H9 (cell line): ENCODE measurements at regions not wholly inside any gene's neighbourhood (a gene's known extent, or its start where the extent isn't known, plus 50 kb on each side); places are given as distances from the start of the nearest gene placed in this dataset.

Experiments used
- DNase-seq: peaks from one replicate; pipeline ENCODE4 v3.0.0-alpha.2; 2017
- H2AFZ ChIP-seq: one replicate; pipeline ENCODE4 v1.6.1; 2013; ENCODE audit warnings: mild to moderate bottlenecking, low read length, control low read depth, moderate library complexity
- H2AK5ac ChIP-seq: 2 replicates; pipeline ENCODE4 v1.6.1; 2013; ENCODE audit warnings: low read length, control low read depth, mixed read lengths; ENCODE audit not compliant: insufficient read length
- H2BK120ac ChIP-seq: one replicate; pipeline ENCODE4 v1.6.1; 2013; ENCODE audit warnings: low read depth, mild to moderate bottlenecking, low read length, control low read depth, inconsistent platforms; ENCODE audit not compliant: poor library complexity, severe bottlenecking
- H2BK12ac ChIP-seq: 2 replicates; pipeline ENCODE4 v1.6.1; 2013; ENCODE audit warnings: low read length, control low read depth, mixed read lengths, low read depth; ENCODE audit not compliant: insufficient read length
- H2BK15ac ChIP-seq: 2 replicates; pipeline ENCODE4 v1.6.1; 2013; ENCODE audit warnings: low read depth, low read length, control low read depth
- H2BK20ac ChIP-seq: one replicate; pipeline ENCODE4 v1.6.1; 2013; ENCODE audit warnings: low read depth, mild to moderate bottlenecking, low read length, control low read depth, inconsistent platforms; ENCODE audit not compliant: poor library complexity, severe bottlenecking
- H2BK5ac ChIP-seq: 2 replicates; pipeline ENCODE4 v1.6.1; 2013; ENCODE audit warnings: low read length, control low read depth, mixed read lengths; ENCODE audit not compliant: insufficient read length
- H3K14ac ChIP-seq: 2 replicates; pipeline ENCODE4 v1.6.1; 2013; ENCODE audit warnings: low read length, control low read depth; ENCODE audit not compliant: insufficient read depth
- H3K18ac ChIP-seq: 2 replicates; pipeline ENCODE4 v1.6.1; 2013; ENCODE audit warnings: low read depth, mild to moderate bottlenecking, mixed read lengths, low read length, control low read depth; ENCODE audit not compliant: insufficient read length
- H3K23ac ChIP-seq: 2 replicates; pipeline ENCODE4 v1.6.1; 2013; ENCODE audit warnings: low read length, control low read depth, mixed read lengths, low read depth; ENCODE audit not compliant: insufficient read length
- H3K23me2 ChIP-seq: 2 replicates; pipeline ENCODE4 v1.6.1; 2013; ENCODE audit warnings: low read depth, mild to moderate bottlenecking, mixed read lengths, low read length, control low read depth; ENCODE audit not compliant: insufficient read length, poor library complexity, severe bottlenecking
- H3K27ac ChIP-seq: 2 replicates; pipeline ENCODE4 v1.5.1; 2013; ENCODE audit warnings: low read length, control low read depth, mixed read lengths, low read depth; ENCODE audit not compliant: insufficient read length
- H3K27me3 ChIP-seq: 2 replicates; pipeline ENCODE4 v1.6.1; 2013; ENCODE audit warnings: low read length, control low read depth, inconsistent platforms; ENCODE audit not compliant: insufficient read depth
- H3K4ac ChIP-seq: 2 replicates; pipeline ENCODE4 v1.6.1; 2013; ENCODE audit warnings: low read depth, mild to moderate bottlenecking, control low read depth, inconsistent platforms, low read length, moderate library complexity
- H3K4me1 ChIP-seq: 2 replicates; pipeline ENCODE4 v1.6.1; 2013; ENCODE audit warnings: low read length, control low read depth, inconsistent platforms; ENCODE audit not compliant: insufficient read depth
- H3K4me2 ChIP-seq: 2 replicates; pipeline ENCODE4 v1.6.1; 2013; ENCODE audit warnings: low read length, control low read depth, mixed read lengths; ENCODE audit not compliant: insufficient read length, insufficient read depth
- H3K56ac ChIP-seq: 2 replicates; pipeline ENCODE4 v1.6.1; 2013; ENCODE audit warnings: low read depth, mild to moderate bottlenecking, mixed read lengths, low read length, control low read depth; ENCODE audit not compliant: insufficient read length
- H3K79me1 ChIP-seq: 2 replicates; pipeline ENCODE4 v1.6.1; 2013; ENCODE audit warnings: low read depth, mild to moderate bottlenecking, moderate library complexity, low read length, control low read depth, inconsistent platforms; ENCODE audit not compliant: insufficient read depth, poor library complexity, severe bottlenecking
- H3K79me2 ChIP-seq: 2 replicates; pipeline ENCODE4 v1.6.1; 2013; ENCODE audit warnings: low read length, control low read depth, inconsistent platforms; ENCODE audit not compliant: insufficient read depth
- H3K9ac ChIP-seq: 2 replicates; pipeline ENCODE4 v1.6.1; 2013; ENCODE audit warnings: low read length, control low read depth, mixed read lengths; ENCODE audit not compliant: insufficient read length; ENCODE audit errors: extremely low read depth
- H3K9me3 ChIP-seq: one replicate; pipeline ENCODE4 v1.6.1; 2013; ENCODE audit warnings: low read depth, low read length, inconsistent platforms; ENCODE audit not compliant: control insufficient read depth
- H3T11ph ChIP-seq: one replicate; pipeline ENCODE4 v1.6.1; 2013; ENCODE audit warnings: mild to moderate bottlenecking, low read length, control low read depth, inconsistent platforms
- H4K20me1 ChIP-seq: one replicate; pipeline ENCODE4 v1.6.1; 2013; ENCODE audit not compliant: control insufficient read depth, insufficient read length, insufficient read depth
- H4K5ac ChIP-seq: 2 replicates; pipeline ENCODE4 v1.6.1; 2013; ENCODE audit warnings: low read depth, mild to moderate bottlenecking, mixed read lengths, low read length, control low read depth; ENCODE audit not compliant: insufficient read length
- H4K8ac ChIP-seq: replicated peaks from 2 replicates; pipeline ENCODE4 v1.6.1; 2013; ENCODE audit warnings: low read length, control low read depth, mixed read lengths, low read depth; ENCODE audit not compliant: insufficient read length
- H4K91ac ChIP-seq: 2 replicates; pipeline ENCODE4 v1.6.1; 2013; ENCODE audit warnings: low read depth, mild to moderate bottlenecking, moderate library complexity, mixed read lengths, low read length, control low read depth; ENCODE audit not compliant: insufficient read length
- H3K27ac Mint-ChIP-seq, 3 experiments: 2 replicates in 2 of 3; 3 replicates in 1 of 3; pipeline ENCODE4 v1.8.0; 2020 to 2021; ENCODE audit warnings: mixed read lengths in 3 of 3, mild to moderate bottlenecking in 1 of 3, moderate library complexity in 1 of 3
- H3K27me3 Mint-ChIP-seq: 2 replicates; pipeline ENCODE4 v1.8.0; 2021; ENCODE audit warnings: low read depth, mild to moderate bottlenecking, moderate library complexity, mixed read lengths
- H3K36me3 Mint-ChIP-seq, 3 experiments: 2 replicates in 2 of 3; 3 replicates in 1 of 3; pipeline ENCODE4 v1.8.0; 2020 to 2021; ENCODE audit warnings: low read depth in 3 of 3, mixed read lengths in 3 of 3; ENCODE audit not compliant: insufficient read depth in 1 of 3
- H3K4me1 Mint-ChIP-seq, 2 experiments: 2 replicates each; pipeline ENCODE4 v1.8.0; 2020; ENCODE audit warnings: mixed read lengths in 2 of 2
- H3K4me3 Mint-ChIP-seq, 2 experiments: 2 replicates in 1 of 2; 3 replicates in 1 of 2; pipeline ENCODE4 v1.8.0; 2020 to 2021; ENCODE audit warnings: mild to moderate bottlenecking in 2 of 2, mixed read lengths in 2 of 2, moderate library complexity in 1 of 2
- H3K9me3 Mint-ChIP-seq, 2 experiments: 2 replicates in 1 of 2; 3 replicates in 1 of 2; pipeline ENCODE4 v1.8.0; 2020; ENCODE audit warnings: mild to moderate bottlenecking in 2 of 2, mixed read lengths in 2 of 2, moderate library complexity in 1 of 2
- WGBS: extraction: QIAGEN DNeasy Blood & Tissue Kit; methylation state at CpG from one replicate; pipeline ENCODE4 v1.1.7; 2013; ENCODE audit warnings: missing lambda C conversion rate, low lambda C conversion rate, mixed read lengths; ENCODE audit not compliant: insufficient read length; ENCODE audit errors: extremely low coverage; 5-methylcytosine and 5-hydroxymethylcytosine counted together
- TF ChIP-seq, protein P1 (sequence below): fragments of 200-600 bp; sonication (generic); conservative IDR thresholded peaks from 3 replicates; pipeline ENCODE4 v1.8.0; 2021; ENCODE audit warnings: antibody characterized with exemption, mild to moderate bottlenecking

DNA sequence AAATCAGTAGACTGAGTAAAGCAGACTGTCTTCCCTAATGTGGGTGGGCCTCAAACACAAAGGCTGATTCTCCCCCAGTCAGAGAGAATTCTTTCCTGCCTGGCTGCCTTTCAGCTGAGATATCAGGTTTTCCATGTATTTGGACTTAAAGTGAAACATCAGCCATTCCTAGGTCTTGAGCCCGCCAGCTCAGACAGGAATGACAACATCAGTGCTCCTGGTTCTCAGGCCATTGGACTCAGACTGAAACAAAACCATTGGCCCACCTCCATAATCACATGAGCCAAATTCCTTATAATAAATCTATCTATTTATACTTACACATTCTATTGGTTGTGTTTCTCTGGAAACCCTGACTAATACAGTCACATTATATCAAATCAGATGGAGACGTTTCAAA, 56.7 kb upstream of the CLPB start:
- Histone ChIP-seq H2BK15ac (no peak overlapping the region), H3K9ac (no peak overlapping the region), H3K79me1 (no peaks in the 10 kb centered on the region), H3K23ac (no peak overlapping the region), H3K4me2 (no peak overlapping the region), H4K5ac (no peak overlapping the region), H4K20me1 (no peaks in the 10 kb centered on the region), H3K56ac (no peak overlapping the region), H4K91ac (no peak overlapping the region), H2BK5ac (no peak overlapping the region), H3K23me2 (no peaks in the 10 kb centered on the region), H3K79me2 (no peaks in the 10 kb centered on the region), H2AK5ac (no peak overlapping the region), H2BK12ac (no peak overlapping the region), H3K18ac (no peak overlapping the region), H3K27me3 (no peaks in the 10 kb centered on the region), H2BK120ac (no peak overlapping the region), H3K9me3 (no peaks in the 10 kb centered on the region), H3T11ph (no peak overlapping the region), H2BK20ac (no peak overlapping the region), H4K8ac (no peak overlapping the region), H3K14ac (no peak overlapping the region), H3K27ac (no peak overlapping the region), H2AFZ (no peak overlapping the region), H3K4ac (no peak overlapping the region), H3K4me1 (no peaks in the 10 kb centered on the region)
- H3K4me1 Mint-ChIP-seq, result no peaks in the 10 kb centered on the region; a peak in 1 of 4 replicates
- no peak overlapping the region for H3K4me3 Mint-ChIP-seq
- no peak for DNase-seq
- TF ChIP-seq, protein P1, sequence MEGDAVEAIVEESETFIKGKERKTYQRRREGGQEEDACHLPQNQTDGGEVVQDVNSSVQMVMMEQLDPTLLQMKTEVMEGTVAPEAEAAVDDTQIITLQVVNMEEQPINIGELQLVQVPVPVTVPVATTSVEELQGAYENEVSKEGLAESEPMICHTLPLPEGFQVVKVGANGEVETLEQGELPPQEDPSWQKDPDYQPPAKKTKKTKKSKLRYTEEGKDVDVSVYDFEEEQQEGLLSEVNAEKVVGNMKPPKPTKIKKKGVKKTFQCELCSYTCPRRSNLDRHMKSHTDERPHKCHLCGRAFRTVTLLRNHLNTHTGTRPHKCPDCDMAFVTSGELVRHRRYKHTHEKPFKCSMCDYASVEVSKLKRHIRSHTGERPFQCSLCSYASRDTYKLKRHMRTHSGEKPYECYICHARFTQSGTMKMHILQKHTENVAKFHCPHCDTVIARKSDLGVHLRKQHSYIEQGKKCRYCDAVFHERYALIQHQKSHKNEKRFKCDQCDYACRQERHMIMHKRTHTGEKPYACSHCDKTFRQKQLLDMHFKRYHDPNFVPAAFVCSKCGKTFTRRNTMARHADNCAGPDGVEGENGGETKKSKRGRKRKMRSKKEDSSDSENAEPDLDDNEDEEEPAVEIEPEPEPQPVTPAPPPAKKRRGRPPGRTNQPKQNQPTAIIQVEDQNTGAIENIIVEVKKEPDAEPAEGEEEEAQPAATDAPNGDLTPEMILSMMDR, result no peak
- no peaks in the 10 kb centered on the region; a peak in 1 of 5 replicates for H3K9me3 Mint-ChIP-seq
- no CpG with 5 or more reads among the region's 2 CpGs for whole genome bisulfite sequencing
- H3K27me3 Mint-ChIP-seq, result peaks cover 2% of the 10 kb centered on the region
- H3K27ac Mint-ChIP-seq, result no peak overlapping the region; a peak in 1 of 7 replicates
- no peaks in the 10 kb centered on the region for H3K36me3 Mint-ChIP-seq
